ENCODE measurements at regions not wholly inside any gene's neighbourhood (a gene's known extent, or its start where the extent isn't known, plus 50 kb on each side); places are given as distances from the start of the nearest gene placed in this dataset.

- TF ChIP-seq REST (IDR thresholded peaks at IDR 0.05; ENCODE audit: unreplicated experiment) (no peak), NANOG (IDR thresholded peaks at IDR 0.05; ENCODE audit: borderline replicate concordance) (no peak), POLR2AphosphoS5 (IDR thresholded peaks at IDR 0.05; ENCODE audit: low read depth) (no peak), JUNB (IDR thresholded peaks at IDR 0.05; ENCODE audit: unreplicated experiment) (no peak), EZH2phosphoT487 (IDR thresholded peaks at IDR 0.05; ENCODE audit: unreplicated experiment) (no peak), ETS1 (IDR thresholded peaks at IDR 0.05) (no peak), ZNF331 (CRISPR knock-in tag; IDR thresholded peaks at IDR 0.05; ENCODE audit: low read depth) (no peak)
Observed at GRCh38 chr2:133985563-133985962, 268.3 kb upstream of the MGAT5 start (continued).

GRCh38 chr2:133986081-133986837, 267.6 kb upstream of the MGAT5 start:
- Histone ChIP-seq H2AFZ (no peak overlapping the region), H3K4me2 (no peak overlapping the region), H3F3A (replicated peaks; ENCODE audit: low read depth) (no peaks in the 10 kb centered on the region), H3K4me3 (no peak overlapping the region), H3K9me2 (ENCODE audit: insufficient read depth) (peaks cover 3% of the 10 kb centered on the region; the same call in 1 of the 2 replicates), H4K20me1 (replicated peaks; ENCODE audit: insufficient read depth) (no peaks in the 10 kb centered on the region), H3K27ac (ENCODE audit: low read depth) (no peak overlapping the region), H3K27me3 (ENCODE audit: insufficient read depth) (no peaks in the 10 kb centered on the region), H3K36me3 (ENCODE audit: insufficient read depth) (no peaks in the 10 kb centered on the region), H3K79me2 (replicated peaks; ENCODE audit: insufficient read depth) (no peaks in the 10 kb centered on the region), H3K4me1 (ENCODE audit: insufficient read depth) (no peaks in the 10 kb centered on the region)
- H3K4me3 Mint-ChIP-seq: no peak overlapping the region
- H3K27me3 Mint-ChIP-seq (ENCODE audit: insufficient read depth, low read depth, poor library complexity): peaks cover 2% of the 10 kb centered on the region
- H3K4me1 Mint-ChIP-seq: peaks cover 4% of the 10 kb centered on the region; the same call in 2 of the 3 replicates
- no peaks in the 10 kb centered on the region; the same call in 2 of the 3 replicates for H3K36me3 Mint-ChIP-seq (ENCODE audit: low read depth)
- no peak for ATAC-seq
- H3K27ac Mint-ChIP-seq: no peak overlapping the region
- H3K9me3 Mint-ChIP-seq: peaks cover 4% of the 10 kb centered on the region; the same call in 1 of the 3 replicates
- DNase-seq (ENCODE audit: low spot score): no peak
- TF ChIP-seq CTCF (conservative IDR thresholded peaks at IDR 0.05; ENCODE audit: low read depth in 2 of 2): no peak
- no peak for TF ChIP-seq NANOG (IDR thresholded peaks at IDR 0.05; ENCODE audit: borderline replicate concordance)
- TF ChIP-seq ZNF331 (CRISPR knock-in tag; IDR thresholded peaks at IDR 0.05; ENCODE audit: low read depth): no peak
- no peak for TF ChIP-seq EZH2 (IDR thresholded peaks at IDR 0.05; ENCODE audit: low read depth, unreplicated experiment)
- no peak for TF ChIP-seq STAT1 (IDR thresholded peaks at IDR 0.05; ENCODE audit: unreplicated experiment)
- TF ChIP-seq ETS1 (IDR thresholded peaks at IDR 0.05): no peak
- TF ChIP-seq CREB1 (CRISPR knock-in tag; IDR thresholded peaks at IDR 0.05; ENCODE audit: low read depth): no peak
- TF ChIP-seq EZH2phosphoT487 (IDR thresholded peaks at IDR 0.05; ENCODE audit: unreplicated experiment): no peak
- TF ChIP-seq POLR2AphosphoS5 (IDR thresholded peaks at IDR 0.05; ENCODE audit: low read depth): no peak
- no peak for TF ChIP-seq ZNF114 (CRISPR knock-in tag; IDR thresholded peaks at IDR 0.05)
- no peak for TF ChIP-seq JUNB (IDR thresholded peaks at IDR 0.05; ENCODE audit: unreplicated experiment)

Data from GM23338 (cell line).